DLD1 (cell line): ENCODE measurements at regions not wholly inside any gene's neighbourhood (a gene's known extent, or its start where the extent isn't known, plus 50 kb on each side); places are given as distances from the start of the nearest gene placed in this dataset.

Source experiments
- in situ Hi-C: cut with HindIII; loops from 2 replicates; pipeline ENCODE4 v1.10.0; 2017; ENCODE audit warnings: low sequenced_read_pairs

GRCh38 chr13:109981000-109981399 lies 194.6 kb upstream of the IRS2 start:
- in situ Hi-C loops, result loop anchor here (5.0 kb wide), 1 partner anchor 56 kb away; no protein-coding TSS in a partner anchor

- in situ Hi-C loops, result loop anchor here (5.0 kb wide), 1 partner anchor 58 kb away; no protein-coding TSS in a partner anchor
These were observed 193.3 kb upstream of the IRS2 start for GRCh38 chr13:109979676-109980075.

- in situ Hi-C loops, result no loop called here
These were observed 192.8 kb upstream of the IRS2 start for GRCh38 chr13:109979228-109979627.

GRCh38 chr13:109977212-109977968 lies 191.0 kb upstream of the IRS2 start:
- in situ Hi-C loops, result no loop called here

- in situ Hi-C loops, result no loop called here
These were observed 190.0 kb upstream of the IRS2 start for GRCh38 chr13:109976206-109976997.

- in situ Hi-C loops, result no loop called here
These were observed 188.0 kb upstream of the IRS2 start for GRCh38 chr13:109974354-109974753.

GRCh38 chr13:109973279-109973678 lies 186.9 kb upstream of the IRS2 start:
- in situ Hi-C loops, result no loop called here

- in situ Hi-C loops, result no loop called here
These were observed 185.2 kb upstream of the IRS2 start for GRCh38 chr13:109971456-109972090.

GRCh38 chr13:109971006-109971405 lies 184.6 kb upstream of the IRS2 start:
- in situ Hi-C loops, result no loop called here

GRCh38 chr13:109968876-109969577 lies 182.6 kb upstream of the IRS2 start:
- in situ Hi-C loops, result no loop called here

GRCh38 chr13:109963960-109964563 lies 177.7 kb upstream of the IRS2 start:
- in situ Hi-C loops, result no loop called here

GRCh38 chr13:109963384-109963783 lies 177.0 kb upstream of the IRS2 start:
- in situ Hi-C loops, result no loop called here

GRCh38 chr13:109959903-109960302 lies 173.5 kb upstream of the IRS2 start:
- in situ Hi-C loops, result no loop called here

GRCh38 chr13:109957875-109958274 lies 171.5 kb upstream of the IRS2 start:
- in situ Hi-C loops, result no loop called here

- in situ Hi-C loops, result no loop called here
These were observed 169.2 kb upstream of the IRS2 start for GRCh38 chr13:109955598-109955997.

GRCh38 chr13:109954441-109954840 lies 168.1 kb upstream of the IRS2 start:
- in situ Hi-C loops, result no loop called here

- in situ Hi-C loops, result no loop called here
These were observed 165.1 kb upstream of the IRS2 start for GRCh38 chr13:109951491-109951890.

GRCh38 chr13:109949397-109949796 lies 163.0 kb upstream of the IRS2 start:
- in situ Hi-C loops, result no loop called here

GRCh38 chr13:109947006-109947405 lies 160.6 kb upstream of the IRS2 start:
- in situ Hi-C loops, result no loop called here

- in situ Hi-C loops, result no loop called here
These were observed 159.0 kb upstream of the IRS2 start for GRCh38 chr13:109945206-109945960.
